AG04450 (cell line): ENCODE measurements at regions not wholly inside any gene's neighbourhood (a gene's known extent, or its start where the extent isn't known, plus 50 kb on each side); places are given as distances from the start of the nearest gene placed in this dataset.

Experiments
- CTCF ChIA-PET: fragments of 300-600, 350-600 bp; formaldehyde crosslinking; extraction: SDS; loops from one replicate; lab custom pipeline; 2022; ENCODE audit warnings: antibody characterized with exemption, inconsistent platforms; lab: Charles Lee
- POLR2A ChIA-PET: fragments of 350-600 bp; formaldehyde crosslinking; extraction: SDS; loops from one replicate; lab custom pipeline; 2021; ENCODE audit warnings: antibody characterized with exemption, inconsistent platforms; lab: Yijun Ruan, JAX
- DNase-seq: peaks from one replicate; pipeline ENCODE4 v3.0.0-alpha.2; 2011; ENCODE audit warnings: low read depth, low spot score
- H3K27ac ChIP-seq: one replicate; pipeline ENCODE4 v1.5.1; 2012; ENCODE audit warnings: low read depth, low read length, control low read depth
- H3K27me3 ChIP-seq: one replicate; pipeline ENCODE4 v1.6.0; 2012; ENCODE audit warnings: low read length; ENCODE audit not compliant: control insufficient read depth, insufficient read depth
- H3K4me3 ChIP-seq: 2 replicates; pipeline ENCODE4 v1.5.1; 2011; ENCODE audit warnings: mild to moderate bottlenecking, low read depth, low read length, control low read depth
- H3K9me3 ChIP-seq: 2 replicates; pipeline ENCODE4 v1.5.1; 2012; ENCODE audit warnings: low read length; ENCODE audit not compliant: control insufficient read depth, insufficient read depth
- CTCF ChIP-seq: IDR thresholded peaks from 2 replicates; pipeline ENCODE4 v1.5.1; 2011; ENCODE audit warnings: low read depth, low read length, control low read depth, inconsistent platforms

GRCh38 chrX:88526385-88526784, 220.6 kb upstream of the CPXCR1 start:
- no peak for TF ChIP-seq CTCF
- H3K27ac ChIP-seq = no peak overlapping the region
- ChIA-PET CTCF (no interaction called here), POLR2A (no interaction called here)
- DNase-seq = no peak
- H3K4me3 ChIP-seq = no peak overlapping the region
- no peaks in the 10 kb centered on the region; the same call in 1 of the 2 replicates for H3K9me3 ChIP-seq
- no peaks in the 10 kb centered on the region for H3K27me3 ChIP-seq

GRCh38 chrX:88558421-88558820, 188.6 kb upstream of the CPXCR1 start:
- Histone ChIP-seq H3K4me3 (no peak overlapping the region), H3K27ac (no peak overlapping the region), H3K9me3 (no peaks in the 10 kb centered on the region; the same call in 1 of the 2 replicates), H3K27me3 (no peaks in the 10 kb centered on the region)
- no peak for DNase-seq
- CTCF ChIA-PET = no interaction called here
- POLR2A ChIA-PET = no interaction called here
- TF ChIP-seq CTCF = no peak

- CTCF ChIA-PET = no interaction called here
- no peak for TF ChIP-seq CTCF
- no peaks in the 10 kb centered on the region; the same call in 1 of the 2 replicates for H3K9me3 ChIP-seq
- POLR2A ChIA-PET = no interaction called here
- no peak overlapping the region for H3K4me3 ChIP-seq
- no peaks in the 10 kb centered on the region for H3K27me3 ChIP-seq
- H3K27ac ChIP-seq = no peak overlapping the region
- DNase-seq = no peak
These were observed 186.2 kb upstream of the CPXCR1 start for GRCh38 chrX:88560673-88561330.

GRCh38 chrX:88584283-88584682, 162.7 kb upstream of the CPXCR1 start:
- DNase-seq = no peak
- ChIA-PET POLR2A (no interaction called here), CTCF (no interaction called here)
- no peak for TF ChIP-seq CTCF
- Histone ChIP-seq H3K27ac (no peak overlapping the region), H3K27me3 (no peaks in the 10 kb centered on the region), H3K9me3 (peaks cover 8% of the 10 kb centered on the region; the same call in 1 of the 2 replicates), H3K4me3 (no peak overlapping the region)

- H3K9me3 ChIP-seq = peaks cover 8% of the 10 kb centered on the region; the same call in 1 of the 2 replicates
- CTCF ChIA-PET = no interaction called here
These were observed 160.7 kb upstream of the CPXCR1 start for GRCh38 chrX:88586317-88586716.

More at GRCh38 chrX:88586317-88586716, 160.7 kb upstream of the CPXCR1 start:
- TF ChIP-seq CTCF = no peak
- no peak overlapping the region for H3K4me3 ChIP-seq
- no peaks in the 10 kb centered on the region for H3K27me3 ChIP-seq
- POLR2A ChIA-PET = no interaction called here
- no peak overlapping the region for H3K27ac ChIP-seq
- no peak for DNase-seq
